Activated T-cell treated with anti-CD3 and anti-CD28 coated beads, Interleukin-2, amount 50 U/mL, for 4 hours (primary cell): ENCODE measurements at regions not wholly inside any gene's neighbourhood (a gene's known extent, or its start where the extent isn't known, plus 50 kb on each side); places are given as distances from the start of the nearest gene placed in this dataset.

Source experiments
- ATAC-seq, 2 donors: fragments of 200-7000 bp; cut with Tn5 transposase; one replicate each; pipeline ENCODE4 v1.10.0; 2021
- DNase-seq: peaks from one replicate; pipeline ENCODE4 v3.0.0-alpha.2; 2020
- H3K27me3 Mint-ChIP-seq: one replicate; pipeline ENCODE4 v1.8.0; 2021; ENCODE audit warnings: low read depth, mixed read lengths
- H3K36me3 Mint-ChIP-seq: one replicate; pipeline ENCODE4 v1.8.0; 2022; ENCODE audit warnings: mixed read lengths; ENCODE audit not compliant: insufficient read depth
- H3K4me1 Mint-ChIP-seq: one replicate; pipeline ENCODE4 v1.8.0; 2021; ENCODE audit warnings: low read depth, mixed read lengths
- H3K4me3 Mint-ChIP-seq: one replicate; pipeline ENCODE4 v1.8.0; 2021; ENCODE audit warnings: mild to moderate bottlenecking, moderate library complexity, mixed read lengths
- H3K9me3 Mint-ChIP-seq: one replicate; pipeline ENCODE4 v1.8.0; 2021; ENCODE audit warnings: mixed read lengths

GRCh38 chr2:180442860-180443644 lies 436.0 kb upstream of the CWC22 start:
- DNase-seq (no peak), ATAC-seq (no peak)
- H3K36me3 Mint-ChIP-seq, result no peaks in the 10 kb centered on the region
- H3K9me3 Mint-ChIP-seq, result no peaks in the 10 kb centered on the region
- no peak overlapping the region for H3K4me3 Mint-ChIP-seq
- no peaks in the 10 kb centered on the region for H3K27me3 Mint-ChIP-seq
- H3K4me1 Mint-ChIP-seq, result no peaks in the 10 kb centered on the region

- no peaks in the 10 kb centered on the region for H3K36me3 Mint-ChIP-seq
- DNase-seq (no peak), ATAC-seq (no peak)
- no peak overlapping the region for H3K4me3 Mint-ChIP-seq
- H3K27me3 Mint-ChIP-seq, result no peaks in the 10 kb centered on the region
- peaks cover 3% of the 10 kb centered on the region for H3K9me3 Mint-ChIP-seq
- no peaks in the 10 kb centered on the region for H3K4me1 Mint-ChIP-seq
Observed at GRCh38 chr2:180419212-180419611, 412.1 kb upstream of the CWC22 start.

- H3K27me3 Mint-ChIP-seq, result no peaks in the 10 kb centered on the region
- H3K9me3 Mint-ChIP-seq, result no peaks in the 10 kb centered on the region
- H3K36me3 Mint-ChIP-seq, result no peaks in the 10 kb centered on the region
- no peaks in the 10 kb centered on the region for H3K4me1 Mint-ChIP-seq
- no peak overlapping the region for H3K4me3 Mint-ChIP-seq
- ATAC-seq (no peak), DNase-seq (no peak)
Observed at GRCh38 chr2:180416627-180417026, 409.5 kb upstream of the CWC22 start.

- no peak overlapping the region for H3K4me3 Mint-ChIP-seq
- ATAC-seq, result no peak
Observed at GRCh38 chr2:180413336-180413735, 406.2 kb upstream of the CWC22 start.

GRCh38 chr2:180412219-180412618 lies 405.1 kb upstream of the CWC22 start:
- Mint-ChIP-seq H3K27me3 (no peaks in the 10 kb centered on the region), H3K36me3 (no peaks in the 10 kb centered on the region), H3K9me3 (no peaks in the 10 kb centered on the region), H3K4me1 (no peaks in the 10 kb centered on the region), H3K4me3 (no peak overlapping the region)
- ATAC-seq, result no peak
- DNase-seq, result no peak

More at GRCh38 chr2:180413336-180413735, 406.2 kb upstream of the CWC22 start:
- H3K36me3 Mint-ChIP-seq, result no peaks in the 10 kb centered on the region
- no peaks in the 10 kb centered on the region for H3K4me1 Mint-ChIP-seq
- H3K9me3 Mint-ChIP-seq, result no peaks in the 10 kb centered on the region
- no peaks in the 10 kb centered on the region for H3K27me3 Mint-ChIP-seq
- no peak for DNase-seq

GRCh38 chr2:180411661-180412060 lies 404.6 kb upstream of the CWC22 start:
- DNase-seq (no peak), ATAC-seq (no peak)
- Mint-ChIP-seq H3K36me3 (no peaks in the 10 kb centered on the region), H3K4me3 (no peak overlapping the region), H3K27me3 (no peaks in the 10 kb centered on the region), H3K4me1 (no peaks in the 10 kb centered on the region), H3K9me3 (no peaks in the 10 kb centered on the region)

- H3K4me3 Mint-ChIP-seq, result no peak overlapping the region
- ATAC-seq, result no peak
- no peaks in the 10 kb centered on the region for H3K4me1 Mint-ChIP-seq
- DNase-seq, result no peak
- no peaks in the 10 kb centered on the region for H3K9me3 Mint-ChIP-seq
- no peaks in the 10 kb centered on the region for H3K36me3 Mint-ChIP-seq
- H3K27me3 Mint-ChIP-seq, result no peaks in the 10 kb centered on the region
Observed at GRCh38 chr2:180406687-180407086, 399.6 kb upstream of the CWC22 start.

GRCh38 chr2:180405520-180405919 lies 398.4 kb upstream of the CWC22 start:
- Mint-ChIP-seq H3K4me1 (no peaks in the 10 kb centered on the region), H3K27me3 (no peaks in the 10 kb centered on the region), H3K4me3 (no peak overlapping the region), H3K9me3 (no peaks in the 10 kb centered on the region), H3K36me3 (no peaks in the 10 kb centered on the region)
- ATAC-seq (no peak), DNase-seq (no peak)

GRCh38 chr2:180394305-180394704 lies 387.2 kb upstream of the CWC22 start:
- DNase-seq (no peak), ATAC-seq (no peak)
- H3K27me3 Mint-ChIP-seq, result no peaks in the 10 kb centered on the region
- no peaks in the 10 kb centered on the region for H3K36me3 Mint-ChIP-seq
- no peak overlapping the region for H3K4me3 Mint-ChIP-seq
- H3K4me1 Mint-ChIP-seq, result no peaks in the 10 kb centered on the region
- peaks cover 21% of the 10 kb centered on the region for H3K9me3 Mint-ChIP-seq

- Mint-ChIP-seq H3K4me1 (no peaks in the 10 kb centered on the region), H3K4me3 (no peak overlapping the region), H3K27me3 (no peaks in the 10 kb centered on the region), H3K36me3 (no peaks in the 10 kb centered on the region), H3K9me3 (peaks cover 15% of the 10 kb centered on the region)
- DNase-seq, result no peak
- ATAC-seq, result no peak
Observed at GRCh38 chr2:180385601-180386201, 378.6 kb upstream of the CWC22 start.

- DNase-seq (no peak), ATAC-seq (no peak)
- no peaks in the 10 kb centered on the region for H3K9me3 Mint-ChIP-seq
- no peak overlapping the region for H3K4me3 Mint-ChIP-seq
- H3K36me3 Mint-ChIP-seq, result no peaks in the 10 kb centered on the region
- no peaks in the 10 kb centered on the region for H3K27me3 Mint-ChIP-seq
- no peaks in the 10 kb centered on the region for H3K4me1 Mint-ChIP-seq
Observed at GRCh38 chr2:180376066-180376465, 369.0 kb upstream of the CWC22 start.

GRCh38 chr2:180374502-180375281 lies 367.6 kb upstream of the CWC22 start:
- no peaks in the 10 kb centered on the region for H3K27me3 Mint-ChIP-seq
- no peak overlapping the region for H3K4me3 Mint-ChIP-seq
- no peak for DNase-seq

GRCh38 chr2:180370511-180371205 lies 363.6 kb upstream of the CWC22 start:
- ATAC-seq, result no peak
- DNase-seq, result no peak
- H3K4me3 Mint-ChIP-seq, result no peak overlapping the region
- H3K36me3 Mint-ChIP-seq, result no peaks in the 10 kb centered on the region
- no peaks in the 10 kb centered on the region for H3K4me1 Mint-ChIP-seq
- H3K27me3 Mint-ChIP-seq, result no peaks in the 10 kb centered on the region
- H3K9me3 Mint-ChIP-seq, result no peaks in the 10 kb centered on the region

More at GRCh38 chr2:180374502-180375281, 367.6 kb upstream of the CWC22 start:
- Mint-ChIP-seq H3K36me3 (no peaks in the 10 kb centered on the region), H3K9me3 (no peaks in the 10 kb centered on the region), H3K4me1 (no peaks in the 10 kb centered on the region)
- no peak for ATAC-seq

- H3K4me3 Mint-ChIP-seq, result no peak overlapping the region
- H3K4me1 Mint-ChIP-seq, result no peaks in the 10 kb centered on the region
- H3K27me3 Mint-ChIP-seq, result no peaks in the 10 kb centered on the region
- ATAC-seq, result no peak
- no peak for DNase-seq
- no peaks in the 10 kb centered on the region for H3K36me3 Mint-ChIP-seq
- no peaks in the 10 kb centered on the region for H3K9me3 Mint-ChIP-seq
Observed at GRCh38 chr2:180368881-180369280, 361.8 kb upstream of the CWC22 start.
